ENCODE measurements at regions not wholly inside any gene's neighbourhood (a gene's known extent, or its start where the extent isn't known, plus 50 kb on each side); places are given as distances from the start of the nearest gene placed in this dataset.

DNA sequence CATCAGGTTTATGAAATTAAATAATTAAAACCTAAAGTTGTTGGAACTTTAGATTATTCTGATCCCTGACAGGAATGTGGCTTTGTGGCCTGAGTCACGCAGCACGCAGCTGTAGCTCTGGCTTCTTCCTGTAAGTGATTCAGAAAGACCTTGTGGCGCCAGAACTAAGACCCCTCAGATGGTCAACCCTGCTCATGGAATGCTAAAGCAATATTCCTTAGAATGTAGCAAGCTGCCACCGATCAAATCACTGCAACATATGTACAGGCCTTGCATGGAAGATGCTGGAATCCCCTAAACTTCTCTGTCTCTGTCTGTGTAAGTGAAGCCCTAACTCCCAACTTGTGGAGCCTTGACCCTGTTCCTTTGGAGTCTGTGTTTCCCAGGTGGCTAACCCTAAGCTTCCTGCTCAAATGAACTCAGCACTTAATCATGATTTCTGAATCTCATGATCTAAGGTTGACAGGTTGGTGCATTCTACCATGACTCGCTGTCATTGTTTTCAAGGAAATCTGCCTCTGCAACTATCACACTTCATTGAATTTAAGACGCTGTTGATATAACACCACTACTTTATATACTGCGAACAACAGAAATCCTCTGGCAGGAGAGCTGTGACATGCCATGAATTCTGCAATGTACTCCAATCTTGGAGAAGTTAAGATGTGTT, 111.2 kb upstream of the CST7 start:
- TF ChIP-seq, protein P1, sequence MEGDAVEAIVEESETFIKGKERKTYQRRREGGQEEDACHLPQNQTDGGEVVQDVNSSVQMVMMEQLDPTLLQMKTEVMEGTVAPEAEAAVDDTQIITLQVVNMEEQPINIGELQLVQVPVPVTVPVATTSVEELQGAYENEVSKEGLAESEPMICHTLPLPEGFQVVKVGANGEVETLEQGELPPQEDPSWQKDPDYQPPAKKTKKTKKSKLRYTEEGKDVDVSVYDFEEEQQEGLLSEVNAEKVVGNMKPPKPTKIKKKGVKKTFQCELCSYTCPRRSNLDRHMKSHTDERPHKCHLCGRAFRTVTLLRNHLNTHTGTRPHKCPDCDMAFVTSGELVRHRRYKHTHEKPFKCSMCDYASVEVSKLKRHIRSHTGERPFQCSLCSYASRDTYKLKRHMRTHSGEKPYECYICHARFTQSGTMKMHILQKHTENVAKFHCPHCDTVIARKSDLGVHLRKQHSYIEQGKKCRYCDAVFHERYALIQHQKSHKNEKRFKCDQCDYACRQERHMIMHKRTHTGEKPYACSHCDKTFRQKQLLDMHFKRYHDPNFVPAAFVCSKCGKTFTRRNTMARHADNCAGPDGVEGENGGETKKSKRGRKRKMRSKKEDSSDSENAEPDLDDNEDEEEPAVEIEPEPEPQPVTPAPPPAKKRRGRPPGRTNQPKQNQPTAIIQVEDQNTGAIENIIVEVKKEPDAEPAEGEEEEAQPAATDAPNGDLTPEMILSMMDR (IDR thresholded peaks at IDR 0.05; ENCODE audit: unreplicated experiment): no peak
- H3K4me1 Mint-ChIP-seq (ENCODE audit: low read depth): peaks cover 6% of the 10 kb centered on the region
- DNase-seq (ENCODE audit: low spot score, unreplicated experiment): no peak
- no peak overlapping the region for H3K27ac Mint-ChIP-seq
- peaks cover 3% of the 10 kb centered on the region for H3K27me3 Mint-ChIP-seq
- H3K36me3 Mint-ChIP-seq (ENCODE audit: insufficient read depth): no peaks in the 10 kb centered on the region
- H3K4me3 Mint-ChIP-seq (ENCODE audit: low read depth): no peak overlapping the region
- no peaks in the 10 kb centered on the region for H3K9me3 Mint-ChIP-seq (ENCODE audit: low read depth)

GRCh38 chr20:24838546-24839535, 110.2 kb upstream of the CST7 start:
- Mint-ChIP-seq H3K27me3 (peaks cover 3% of the 10 kb centered on the region), H3K36me3 (ENCODE audit: insufficient read depth) (no peaks in the 10 kb centered on the region), H3K4me3 (ENCODE audit: low read depth) (no peak overlapping the region), H3K4me1 (ENCODE audit: low read depth) (peaks cover 6% of the 10 kb centered on the region), H3K9me3 (ENCODE audit: low read depth) (no peaks in the 10 kb centered on the region), H3K27ac (no peak overlapping the region)
- TF ChIP-seq, protein P1 (IDR thresholded peaks at IDR 0.05; ENCODE audit: unreplicated experiment): no peak
- no peak for DNase-seq (ENCODE audit: low spot score, unreplicated experiment)

DNA sequence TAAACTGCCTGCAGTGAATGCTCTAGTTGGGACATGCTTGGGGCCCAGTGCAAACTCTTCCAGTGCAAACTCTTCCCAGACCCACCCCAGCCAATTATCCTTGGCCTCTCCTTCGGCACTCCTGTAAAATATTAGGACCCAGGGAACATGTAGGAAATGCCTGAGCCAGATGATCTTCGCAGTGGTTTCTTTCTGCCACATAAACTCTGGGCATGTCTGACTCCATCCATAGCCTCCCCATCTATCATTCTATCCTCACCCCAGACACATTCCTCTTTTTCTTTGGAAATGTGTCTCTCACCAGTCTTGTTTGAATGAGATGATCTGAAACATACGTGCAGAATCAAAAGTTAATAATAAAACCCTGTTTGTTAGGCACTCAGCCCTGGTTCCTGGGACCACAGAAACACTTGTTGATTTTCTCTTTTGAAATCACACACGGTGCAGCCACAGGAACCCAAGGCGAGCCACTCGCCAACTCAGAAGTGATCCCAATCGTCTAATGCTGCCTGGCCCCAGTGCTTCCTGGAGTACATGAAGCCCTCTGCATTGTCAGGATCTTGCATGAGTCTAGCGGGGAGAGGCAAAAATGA, 108.9 kb upstream of the CST7 start:
- Mint-ChIP-seq H3K9me3 (ENCODE audit: low read depth) (no peaks in the 10 kb centered on the region), H3K4me1 (ENCODE audit: low read depth) (peaks cover 6% of the 10 kb centered on the region), H3K4me3 (ENCODE audit: low read depth) (no peak overlapping the region), H3K27ac (no peak overlapping the region), H3K36me3 (ENCODE audit: insufficient read depth) (no peaks in the 10 kb centered on the region), H3K27me3 (peaks cover 3% of the 10 kb centered on the region)
- no peak for DNase-seq (ENCODE audit: low spot score, unreplicated experiment)
- TF ChIP-seq, protein P1 (IDR thresholded peaks at IDR 0.05; ENCODE audit: unreplicated experiment): no peak

GRCh38 chr20:24842274-24842917, 106.7 kb upstream of the CST7 start:
- H3K27me3 Mint-ChIP-seq: peaks cover 3% of the 10 kb centered on the region
- no peak overlapping the region for H3K27ac Mint-ChIP-seq
- peaks cover 1% of the 10 kb centered on the region for H3K4me1 Mint-ChIP-seq (ENCODE audit: low read depth)
- H3K36me3 Mint-ChIP-seq (ENCODE audit: insufficient read depth): no peaks in the 10 kb centered on the region
- no peak for DNase-seq (ENCODE audit: low spot score, unreplicated experiment)
- peaks cover 8% of the 10 kb centered on the region for H3K9me3 Mint-ChIP-seq (ENCODE audit: low read depth)
- TF ChIP-seq, protein P1 (IDR thresholded peaks at IDR 0.05; ENCODE audit: unreplicated experiment): no peak
- no peak overlapping the region for H3K4me3 Mint-ChIP-seq (ENCODE audit: low read depth)
